IMR-90 (cell line): ENCODE measurements at regions not wholly inside any gene's neighbourhood (a gene's known extent, or its start where the extent isn't known, plus 50 kb on each side); places are given as distances from the start of the nearest gene placed in this dataset.

ENCODE experiments used
- ATAC-seq: fragments of 200-7000 bp; cut with Tn5 transposase; 2 replicates; pipeline ENCODE4 v1.9.1; 2020; ENCODE audit warnings: low read depth, mild to moderate bottlenecking, moderate library complexity
- BruUV-seq: library from RNA; stranded (reverse); fragments of 400-500 nt; replicated peaks from 2 replicates; lab custom pipeline; 2021; lab: Mats Ljungman, UMichigan
- CTCF ChIA-PET: fragments of 300-600 bp; formaldehyde crosslinking; extraction: SDS; loops from one replicate; lab custom pipeline; 2021; ENCODE audit warnings: antibody characterized with exemption; lab: Yijun Ruan, JAX
- POLR2A ChIA-PET: fragments of 300-600 bp; sonication (Branson Sonifier 250); formaldehyde crosslinking; loops from one replicate; lab custom pipeline; 2022; ENCODE audit warnings: antibody characterized with exemption; ENCODE audit not compliant: unreplicated experiment; lab: Charles Lee
- DNase-seq: peaks from one replicate; pipeline ENCODE4 v3.0.0; 2013
- H2AFZ ChIP-seq: replicated peaks from 2 replicates; pipeline ENCODE3; 2013; ENCODE audit warnings: low read length, mild to moderate bottlenecking; ENCODE audit not compliant: poor library complexity
- H2AK5ac ChIP-seq: 2 replicates; pipeline ENCODE4 v1.6.1; 2013; ENCODE audit warnings: low read depth, low read length, inconsistent platforms
- H2AK9ac ChIP-seq: replicated peaks from 2 replicates; pipeline ENCODE3; 2013; ENCODE audit warnings: mild to moderate bottlenecking, low read depth, low read length, moderate library complexity; ENCODE audit not compliant: poor library complexity
- H2BK120ac ChIP-seq: 2 replicates; pipeline ENCODE4 v1.6.1; 2013; ENCODE audit warnings: low read depth, low read length, inconsistent platforms
- H2BK15ac ChIP-seq: 3 replicates; pipeline ENCODE4 v1.6.1; 2013; ENCODE audit warnings: low read depth, low read length, inconsistent platforms
- H2BK20ac ChIP-seq: 2 replicates; pipeline ENCODE4 v1.6.1; 2013; ENCODE audit warnings: low read depth, mild to moderate bottlenecking, inconsistent platforms, low read length, moderate library complexity
- H2BK5ac ChIP-seq: 2 replicates; pipeline ENCODE4 v1.6.1; 2013; ENCODE audit warnings: mild to moderate bottlenecking, low read depth, low read length, inconsistent platforms; ENCODE audit not compliant: poor library complexity, severe bottlenecking
- H3K14ac ChIP-seq: replicated peaks from 2 replicates; pipeline ENCODE4 v1.6.1; 2013; ENCODE audit warnings: low read depth, low read length, inconsistent platforms
- H3K18ac ChIP-seq: 2 replicates; pipeline ENCODE4 v1.6.1; 2013; ENCODE audit warnings: low read depth, low read length, control low read depth
- H3K23ac ChIP-seq: 2 replicates; pipeline ENCODE4 v1.6.1; 2013; ENCODE audit warnings: low read depth, low read length, inconsistent platforms
- H3K27ac ChIP-seq: 2 replicates; pipeline ENCODE4 v1.5.1; 2013; ENCODE audit warnings: mild to moderate bottlenecking, control low read depth, low read length; ENCODE audit not compliant: insufficient read depth
- H3K27me3 ChIP-seq: 2 replicates; pipeline ENCODE4 v1.6.1; 2013; ENCODE audit warnings: low read length; ENCODE audit not compliant: control insufficient read depth, insufficient read depth
- H3K36me3 ChIP-seq: 2 replicates; pipeline ENCODE4 v1.6.1; 2013; ENCODE audit warnings: low read length, mixed read lengths; ENCODE audit not compliant: control insufficient read depth, insufficient read depth
- H3K4ac ChIP-seq: 2 replicates; pipeline ENCODE4 v1.6.1; 2013; ENCODE audit warnings: low read depth, low read length, inconsistent platforms
- H3K4me1 ChIP-seq: 2 replicates; pipeline ENCODE4 v1.6.1; 2013; ENCODE audit warnings: low read length, mixed read lengths; ENCODE audit not compliant: control insufficient read depth, insufficient read depth
- H3K4me2 ChIP-seq: 2 replicates; pipeline ENCODE4 v1.6.1; 2013; ENCODE audit warnings: low read depth, mild to moderate bottlenecking, control low read depth, low read length, moderate library complexity
- H3K4me3 ChIP-seq: 2 replicates; pipeline ENCODE4 v1.5.1; 2013; ENCODE audit warnings: low read depth, mild to moderate bottlenecking, control low read depth, low read length, moderate library complexity; ENCODE audit not compliant: insufficient read depth
- H3K56ac ChIP-seq: 2 replicates; pipeline ENCODE4 v1.6.1; 2013; ENCODE audit warnings: low read length, inconsistent platforms; ENCODE audit not compliant: insufficient read depth; ENCODE audit errors: extremely low read depth
- H3K79me1 ChIP-seq, 2 experiments: 2 replicates each; pipeline ENCODE4 v1.6.1; 2013; ENCODE audit warnings: low read length in 2 of 2, inconsistent platforms in 1 of 2, low read depth in 1 of 2
- H3K9ac ChIP-seq: 2 replicates; pipeline ENCODE4 v1.6.1; 2013; ENCODE audit warnings: low read depth, low read length, control low read depth
- H3K9me1 ChIP-seq: 2 replicates; pipeline ENCODE4 v1.6.1; 2013; ENCODE audit warnings: low read length, inconsistent platforms; ENCODE audit not compliant: insufficient read depth
- H3K9me3 ChIP-seq: 2 replicates; pipeline ENCODE4 v1.6.1; 2013; ENCODE audit warnings: low read length; ENCODE audit not compliant: control insufficient read depth, insufficient read depth
- H4K20me1 ChIP-seq: 2 replicates; pipeline ENCODE4 v1.6.1; 2013; ENCODE audit warnings: low read length, inconsistent platforms; ENCODE audit not compliant: insufficient read depth
- H4K5ac ChIP-seq: 2 replicates; pipeline ENCODE4 v1.6.1; 2013; ENCODE audit warnings: mild to moderate bottlenecking, low read depth, low read length, control low read depth
- H4K8ac ChIP-seq, 2 experiments: 2 replicates each; pipeline ENCODE4 v1.6.1; 2013; ENCODE audit warnings: low read depth in 2 of 2, low read length in 2 of 2, control low read depth in 1 of 2, inconsistent platforms in 1 of 2
- H4K91ac ChIP-seq: 2 replicates; pipeline ENCODE4 v1.6.1; 2013; ENCODE audit warnings: low read depth, low read length, inconsistent platforms; ENCODE audit not compliant: insufficient read depth
- BHLHE40 ChIP-seq: fragments of 150-350 bp; IDR thresholded peaks from 2 replicates; pipeline ENCODE4 v1.6.1; 2016; ENCODE audit warnings: mild to moderate bottlenecking, low read depth, low read length
- CHD1 ChIP-seq: IDR thresholded peaks from 2 replicates; pipeline ENCODE4 v1.6.1; 2012; ENCODE audit warnings: low read depth, low read length, improper control_type of control experiment
- FOS ChIP-seq: fragments of 150-350 bp; IDR thresholded peaks from 2 replicates; pipeline ENCODE4 v1.6.1; 2016; ENCODE audit warnings: low read depth, low read length
- MAFK ChIP-seq: IDR thresholded peaks from 2 replicates; pipeline ENCODE4 v1.6.1; 2012; ENCODE audit warnings: low read depth, low read length, improper control_type of control experiment
- MAZ ChIP-seq: IDR thresholded peaks from 2 replicates; pipeline ENCODE4 v1.6.1; 2012; ENCODE audit warnings: low read depth, mild to moderate bottlenecking, low read length, improper control_type of control experiment, moderate library complexity, borderline replicate concordance
- MXI1 ChIP-seq: IDR thresholded peaks from 2 replicates; pipeline ENCODE4 v1.6.1; 2012; ENCODE audit warnings: low read depth, mild to moderate bottlenecking, low read length, moderate library complexity, borderline replicate concordance
- POLR2A ChIP-seq: IDR thresholded peaks from 2 replicates; pipeline ENCODE4 v1.6.1; 2012; ENCODE audit warnings: mild to moderate bottlenecking, low read depth, low read length
- RCOR1 ChIP-seq: IDR thresholded peaks from 2 replicates; pipeline ENCODE4 v1.6.1; 2012; ENCODE audit warnings: mild to moderate bottlenecking, low read length, improper control_type of control experiment; ENCODE audit not compliant: insufficient replicate concordance
- RFX5 ChIP-seq: IDR thresholded peaks from 2 replicates; pipeline ENCODE4 v1.8.0; 2012; ENCODE audit warnings: low read depth, mild to moderate bottlenecking, low read length, moderate library complexity
- SMC3 ChIP-seq: fragments of 150-350 bp; IDR thresholded peaks from 2 replicates; pipeline ENCODE4 v1.6.1; 2016; ENCODE audit warnings: low read depth, mild to moderate bottlenecking, antibody characterized with exemption, low read length, moderate library complexity
- USF2 ChIP-seq: fragments of 150-350 bp; IDR thresholded peaks from 2 replicates; pipeline ENCODE4 v1.6.1; 2017; ENCODE audit warnings: mild to moderate bottlenecking, antibody characterized with exemption, low read length, low read depth
- WGBS, 2 experiments: methylation state at CpG; one replicate each; pipeline versions ENCODE4 v1.1.5 to v1.1.7; 2013; ENCODE audit warnings: missing lambda C conversion rate in 2 of 2; ENCODE audit not compliant: insufficient read length in 1 of 2; ENCODE audit errors: extremely low coverage in 2 of 2; 5-methylcytosine and 5-hydroxymethylcytosine counted together
- dilution Hi-C: fragments of 300-500 bp; cut with HindIII; formaldehyde crosslinking; loops from one replicate; pipeline ENCODE4 v1.14.3; 2018; ENCODE audit warnings: low sequenced_read_pairs; ENCODE audit not compliant: unreplicated experiment
- in situ Hi-C: fragments of 300-500 bp; cut with MboI; formaldehyde crosslinking; loops from 3 replicates; pipeline ENCODE4 v1.14.3; 2019; ENCODE audit warnings: low sequenced_read_pairs, inconsistent platforms, mixed read lengths
- intact Hi-C: fragments of 100-400 bp; cut with micrococcal nuclease; formaldehyde crosslinking; loops from 2 replicates; pipeline ENCODE4 v1.10.0; 2022

GRCh38 chr18:79584491-79585394, 94.9 kb upstream of the CTDP1 start (continued):
- TF ChIP-seq FOS = no peak

- H3K4me3 ChIP-seq = no peak overlapping the region
- POLR2A ChIA-PET = no interaction called here
- H2BK120ac ChIP-seq = no peak overlapping the region
- dilution Hi-C loops = no loop called here
- peaks cover 4% of the 10 kb centered on the region; the same call in 1 of the 2 replicates for H3K27me3 ChIP-seq
- no peak overlapping the region for H4K8ac ChIP-seq
- CTCF ChIA-PET = no interaction called here
- H4K91ac ChIP-seq = no peak overlapping the region
- no peak overlapping the region for H3K4me2 ChIP-seq
- ATAC-seq (no peak), DNase-seq (no peak)
- no peak overlapping the region for H2AK9ac ChIP-seq
- no peak overlapping the region for H2AFZ ChIP-seq
- H2AK5ac ChIP-seq = no peak overlapping the region
- H3K27ac ChIP-seq = no peak overlapping the region
- no peak overlapping the region for H2BK5ac ChIP-seq
- H3K18ac ChIP-seq = no peak overlapping the region
- no TSS peak for BruUV-seq
- H3K4ac ChIP-seq = no peak overlapping the region
- H3K9me3 ChIP-seq = no peaks in the 10 kb centered on the region
- 0 out of 2 replicates have a peak, but pooled peaks cover 6% of the 10 kb centered on the region for H3K9me1 ChIP-seq
- H3K79me1 ChIP-seq = no peaks in the 10 kb centered on the region
- no peak overlapping the region for H3K9ac ChIP-seq
- no peak overlapping the region for H4K5ac ChIP-seq
- no peaks in the 10 kb centered on the region for H3K36me3 ChIP-seq
- no peak overlapping the region for H2BK15ac ChIP-seq
- no peak overlapping the region for H3K23ac ChIP-seq
- in situ Hi-C loops = no loop called here
- no peak overlapping the region for H2BK20ac ChIP-seq
- no peak overlapping the region for H3K14ac ChIP-seq
- H4K20me1 ChIP-seq = no peaks in the 10 kb centered on the region; the same call in 1 of the 2 replicates
- intact Hi-C loops = no loop called here
- 90 to 100% methylated on average over 1 to 4 of the region's 20 CpGs for WGBS, 2 experiments
- peaks cover 4% of the 10 kb centered on the region; the same call in 1 of the 2 replicates for H3K4me1 ChIP-seq
- no peak overlapping the region for H3K56ac ChIP-seq
- TF ChIP-seq FOS (no peak), RCOR1 (no peak), RFX5 (no peak), USF2 (no peak), MAZ (no peak), MXI1 (no peak), BHLHE40 (no peak), POLR2A (no peak), MAFK (no peak), CHD1 (no peak), SMC3 (no peak)
These were observed 93.9 kb upstream of the CTDP1 start for GRCh38 chr18:79585395-79586370.
